ENCODE measurements at regions not wholly inside any gene's neighbourhood (a gene's known extent, or its start where the extent isn't known, plus 50 kb on each side); places are given as distances from the start of the nearest gene placed in this dataset.

- Histone ChIP-seq H3K4me3 (ENCODE audit: low read depth, low read length, poor library complexity, severe bottlenecking) (no peak overlapping the region), H3K9me3 (ENCODE audit: low read length) (no peaks in the 10 kb centered on the region), H3K36me3 (ENCODE audit: insufficient read depth, low read length) (no peaks in the 10 kb centered on the region), H4K20me1 (ENCODE audit: insufficient read depth, low read length) (no peaks in the 10 kb centered on the region), H3K4me1 (ENCODE audit: insufficient read depth, low read length, severe bottlenecking) (no peaks in the 10 kb centered on the region), H3K27me3 (ENCODE audit: insufficient read depth, low read length) (no peaks in the 10 kb centered on the region), H3K79me2 (ENCODE audit: insufficient read depth, low read length) (no peaks in the 10 kb centered on the region), H3K27ac (ENCODE audit: low read depth, low read length, poor library complexity, severe bottlenecking) (no peak overlapping the region), H2AFZ (ENCODE audit: low read length) (no peak overlapping the region), H3K9ac (ENCODE audit: low read length) (no peak overlapping the region), H3K9me2 (ENCODE audit: low read depth, low read length) (no peaks in the 10 kb centered on the region), H3F3A (ENCODE audit: insufficient read depth, low read length) (no peaks in the 10 kb centered on the region), H3K4me2 (ENCODE audit: low read length) (no peak overlapping the region)
- TF ChIP-seq, protein P1, sequence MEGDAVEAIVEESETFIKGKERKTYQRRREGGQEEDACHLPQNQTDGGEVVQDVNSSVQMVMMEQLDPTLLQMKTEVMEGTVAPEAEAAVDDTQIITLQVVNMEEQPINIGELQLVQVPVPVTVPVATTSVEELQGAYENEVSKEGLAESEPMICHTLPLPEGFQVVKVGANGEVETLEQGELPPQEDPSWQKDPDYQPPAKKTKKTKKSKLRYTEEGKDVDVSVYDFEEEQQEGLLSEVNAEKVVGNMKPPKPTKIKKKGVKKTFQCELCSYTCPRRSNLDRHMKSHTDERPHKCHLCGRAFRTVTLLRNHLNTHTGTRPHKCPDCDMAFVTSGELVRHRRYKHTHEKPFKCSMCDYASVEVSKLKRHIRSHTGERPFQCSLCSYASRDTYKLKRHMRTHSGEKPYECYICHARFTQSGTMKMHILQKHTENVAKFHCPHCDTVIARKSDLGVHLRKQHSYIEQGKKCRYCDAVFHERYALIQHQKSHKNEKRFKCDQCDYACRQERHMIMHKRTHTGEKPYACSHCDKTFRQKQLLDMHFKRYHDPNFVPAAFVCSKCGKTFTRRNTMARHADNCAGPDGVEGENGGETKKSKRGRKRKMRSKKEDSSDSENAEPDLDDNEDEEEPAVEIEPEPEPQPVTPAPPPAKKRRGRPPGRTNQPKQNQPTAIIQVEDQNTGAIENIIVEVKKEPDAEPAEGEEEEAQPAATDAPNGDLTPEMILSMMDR (IDR thresholded peaks at IDR 0.05; ENCODE audit: low read length) = no peak
- no peak for TF ChIP-seq EZH2 (IDR thresholded peaks at IDR 0.05; ENCODE audit: borderline replicate concordance, low read length)
Observed at GRCh38 chr2:125450092-125450491, 1205.9 kb upstream of the GYPC start.

GRCh38 chr2:125455110-125455509 lies 1200.8 kb upstream of the GYPC start:
- Histone ChIP-seq H2AFZ (ENCODE audit: low read length) (no peak overlapping the region), H4K20me1 (ENCODE audit: insufficient read depth, low read length) (no peaks in the 10 kb centered on the region), H3K9me3 (ENCODE audit: low read length) (no peaks in the 10 kb centered on the region), H3K4me3 (ENCODE audit: low read depth, low read length, poor library complexity, severe bottlenecking) (no peak overlapping the region), H3K36me3 (ENCODE audit: insufficient read depth, low read length) (no peaks in the 10 kb centered on the region), H3K4me1 (ENCODE audit: insufficient read depth, low read length, severe bottlenecking) (no peaks in the 10 kb centered on the region), H3K4me2 (ENCODE audit: low read length) (no peak overlapping the region), H3K9me2 (ENCODE audit: low read depth, low read length) (no peaks in the 10 kb centered on the region), H3K27me3 (ENCODE audit: insufficient read depth, low read length) (no peaks in the 10 kb centered on the region), H3K79me2 (ENCODE audit: insufficient read depth, low read length) (no peaks in the 10 kb centered on the region), H3K9ac (ENCODE audit: low read length) (no peak overlapping the region), H3F3A (ENCODE audit: insufficient read depth, low read length) (no peaks in the 10 kb centered on the region), H3K27ac (ENCODE audit: low read depth, low read length, poor library complexity, severe bottlenecking) (no peak overlapping the region)
- TF ChIP-seq EZH2 (IDR thresholded peaks at IDR 0.05; ENCODE audit: borderline replicate concordance, low read length) = no peak

DNA sequence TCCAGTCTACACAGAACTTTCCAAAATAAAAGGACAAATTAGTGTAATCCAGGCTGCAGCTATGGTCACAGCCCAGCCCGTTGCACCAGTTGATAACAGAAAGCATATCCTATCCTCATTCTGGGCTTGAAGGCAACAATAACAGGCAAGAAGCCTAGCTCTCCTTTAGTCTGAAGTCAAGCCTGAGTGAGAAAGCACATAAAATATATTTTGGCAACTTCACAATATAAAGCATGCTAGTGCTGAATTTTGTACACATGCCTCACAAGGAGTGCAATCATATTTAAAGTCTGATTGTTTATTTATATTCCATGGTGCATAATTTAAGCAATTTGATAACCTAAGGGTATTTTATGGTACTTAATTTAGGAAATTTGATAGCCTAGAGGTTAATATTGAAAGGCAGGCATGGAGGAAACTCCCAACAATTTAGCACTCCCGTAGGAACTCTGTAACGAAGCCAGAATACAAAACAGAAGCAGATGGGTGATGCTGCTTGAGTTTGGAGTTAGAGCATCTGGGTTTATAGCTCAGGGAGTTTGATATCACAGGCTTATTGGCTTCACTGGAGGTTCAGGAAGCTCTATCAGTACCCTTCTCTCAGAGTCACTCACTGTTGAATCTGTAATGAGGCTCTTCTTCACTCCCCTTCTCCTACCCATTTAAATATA lies 1199.1 kb upstream of the GYPC start:
- H3K4me3 ChIP-seq (ENCODE audit: low read depth, low read length, poor library complexity, severe bottlenecking) = no peak overlapping the region
- no peak overlapping the region for H3K4me2 ChIP-seq (ENCODE audit: low read length)
- TF ChIP-seq, protein P1 (IDR thresholded peaks at IDR 0.05; ENCODE audit: low read length) = no peak
- TF ChIP-seq EZH2 (IDR thresholded peaks at IDR 0.05; ENCODE audit: borderline replicate concordance, low read length) = no peak
- H3K4me1 ChIP-seq (ENCODE audit: insufficient read depth, low read length, severe bottlenecking) = no peaks in the 10 kb centered on the region
- H3F3A ChIP-seq (ENCODE audit: insufficient read depth, low read length) = no peaks in the 10 kb centered on the region
- no peak overlapping the region for H2AFZ ChIP-seq (ENCODE audit: low read length)
- no peaks in the 10 kb centered on the region for H3K36me3 ChIP-seq (ENCODE audit: insufficient read depth, low read length)
- no peaks in the 10 kb centered on the region for H3K27me3 ChIP-seq (ENCODE audit: insufficient read depth, low read length)
- H3K9ac ChIP-seq (ENCODE audit: low read length) = no peak overlapping the region
- H4K20me1 ChIP-seq (ENCODE audit: insufficient read depth, low read length) = no peaks in the 10 kb centered on the region
- no peaks in the 10 kb centered on the region for H3K79me2 ChIP-seq (ENCODE audit: insufficient read depth, low read length)
- no peak overlapping the region for H3K27ac ChIP-seq (ENCODE audit: low read depth, low read length, poor library complexity, severe bottlenecking)
- H3K9me3 ChIP-seq (ENCODE audit: low read length) = no peaks in the 10 kb centered on the region
- H3K9me2 ChIP-seq (ENCODE audit: low read depth, low read length) = no peaks in the 10 kb centered on the region

GRCh38 chr2:125471963-125472362 lies 1184.0 kb upstream of the GYPC start:
- H3K36me3 ChIP-seq (ENCODE audit: insufficient read depth, low read length) = no peaks in the 10 kb centered on the region
- TF ChIP-seq, protein P1 (IDR thresholded peaks at IDR 0.05; ENCODE audit: low read length) = no peak
- no peak for TF ChIP-seq EZH2 (IDR thresholded peaks at IDR 0.05; ENCODE audit: borderline replicate concordance, low read length)
- no peaks in the 10 kb centered on the region for H3K9me3 ChIP-seq (ENCODE audit: low read length)
- H3K27me3 ChIP-seq (ENCODE audit: insufficient read depth, low read length) = no peaks in the 10 kb centered on the region
- H3K27ac ChIP-seq (ENCODE audit: low read depth, low read length, poor library complexity, severe bottlenecking) = no peak overlapping the region
- H3K4me3 ChIP-seq (ENCODE audit: low read depth, low read length, poor library complexity, severe bottlenecking) = no peak overlapping the region
- H3K79me2 ChIP-seq (ENCODE audit: insufficient read depth, low read length) = no peaks in the 10 kb centered on the region
- no peak overlapping the region for H3K9ac ChIP-seq (ENCODE audit: low read length)
- no peak overlapping the region for H3K4me2 ChIP-seq (ENCODE audit: low read length)
- H4K20me1 ChIP-seq (ENCODE audit: insufficient read depth, low read length) = no peaks in the 10 kb centered on the region
- H3K4me1 ChIP-seq (ENCODE audit: insufficient read depth, low read length, severe bottlenecking) = no peaks in the 10 kb centered on the region
- no peaks in the 10 kb centered on the region for H3K9me2 ChIP-seq (ENCODE audit: low read depth, low read length)
- no peak overlapping the region for H2AFZ ChIP-seq (ENCODE audit: low read length)
- H3F3A ChIP-seq (ENCODE audit: insufficient read depth, low read length) = no peaks in the 10 kb centered on the region
